Mesodermal cell (in vitro differentiated cells): ENCODE measurements at regions not wholly inside any gene's neighbourhood (a gene's known extent, or its start where the extent isn't known, plus 50 kb on each side); places are given as distances from the start of the nearest gene placed in this dataset.

ENCODE experiments used
- H3K27ac ChIP-seq: 2 replicates; pipeline ENCODE4 v1.7.0; 2013; ENCODE audit warnings: mild to moderate bottlenecking, low read depth, low read length, moderate library complexity; ENCODE audit not compliant: severe bottlenecking
- H3K36me3 ChIP-seq: 2 replicates; pipeline ENCODE4 v1.7.1; 2013; ENCODE audit warnings: mild to moderate bottlenecking, low read length, moderate library complexity; ENCODE audit not compliant: control insufficient read depth, insufficient read depth
- H3K4me1 ChIP-seq: one replicate; pipeline ENCODE4 v1.7.1; 2013; ENCODE audit warnings: mild to moderate bottlenecking, low read length; ENCODE audit not compliant: insufficient read depth, control insufficient read depth, poor library complexity, severe bottlenecking
- H3K4me3 ChIP-seq: 2 replicates; pipeline ENCODE4 v1.7.0; 2013; ENCODE audit warnings: low read length, control low read depth, mild to moderate bottlenecking; ENCODE audit not compliant: insufficient read depth, poor library complexity, severe bottlenecking; ENCODE audit errors: extremely low read depth
- H3K9me3 ChIP-seq: 2 replicates; pipeline ENCODE4 v1.7.1; 2013; ENCODE audit warnings: mild to moderate bottlenecking, low read length, moderate library complexity; ENCODE audit not compliant: control insufficient read depth
- WGBS, 2 experiments: methylation state at CpG; one replicate each; pipeline ENCODE4 v1.1.5; 2013; ENCODE audit warnings: missing lambda C conversion rate in 2 of 2; ENCODE audit not compliant: insufficient coverage in 2 of 2; 5-methylcytosine and 5-hydroxymethylcytosine counted together

DNA sequence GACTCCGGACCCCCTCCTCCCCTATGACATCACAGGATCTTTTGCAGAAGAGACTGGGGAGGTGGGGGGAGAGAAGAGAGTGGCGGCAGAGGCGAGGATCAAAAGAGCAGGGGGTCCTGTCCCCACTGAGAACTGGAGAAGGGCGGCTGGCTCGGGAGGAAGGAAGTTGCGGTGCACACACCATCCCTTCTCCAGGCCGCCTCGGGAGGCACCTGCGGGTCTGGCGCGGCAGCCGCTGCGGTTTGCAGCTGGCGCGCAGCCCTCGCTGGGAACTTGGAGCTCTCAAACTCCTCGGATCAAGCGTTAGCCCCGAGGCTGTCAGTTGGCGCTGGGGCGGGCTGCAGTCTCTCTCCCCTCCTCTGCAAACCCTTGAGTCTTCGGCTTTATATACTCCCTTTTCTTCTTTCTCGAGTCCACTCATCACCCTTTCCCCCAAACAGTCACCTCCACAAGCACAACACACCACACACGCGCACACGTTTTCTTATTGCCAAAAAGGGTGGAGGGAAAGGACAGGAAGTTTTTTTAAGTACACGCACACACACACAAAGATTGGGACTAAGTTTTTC, 180.7 kb downstream of the TBXT start:
- Histone ChIP-seq H3K9me3 (no peaks in the 10 kb centered on the region), H3K27ac (no peak overlapping the region), H3K36me3 (no peaks in the 10 kb centered on the region), H3K4me3 (peak overlapping the region; percentile 30), H3K4me1 (peaks cover 8% of the 10 kb centered on the region)
- WGBS, 2 experiments, result 0 to 2% methylated on average over 11 to 16 of the region's 27 CpGs

DNA sequence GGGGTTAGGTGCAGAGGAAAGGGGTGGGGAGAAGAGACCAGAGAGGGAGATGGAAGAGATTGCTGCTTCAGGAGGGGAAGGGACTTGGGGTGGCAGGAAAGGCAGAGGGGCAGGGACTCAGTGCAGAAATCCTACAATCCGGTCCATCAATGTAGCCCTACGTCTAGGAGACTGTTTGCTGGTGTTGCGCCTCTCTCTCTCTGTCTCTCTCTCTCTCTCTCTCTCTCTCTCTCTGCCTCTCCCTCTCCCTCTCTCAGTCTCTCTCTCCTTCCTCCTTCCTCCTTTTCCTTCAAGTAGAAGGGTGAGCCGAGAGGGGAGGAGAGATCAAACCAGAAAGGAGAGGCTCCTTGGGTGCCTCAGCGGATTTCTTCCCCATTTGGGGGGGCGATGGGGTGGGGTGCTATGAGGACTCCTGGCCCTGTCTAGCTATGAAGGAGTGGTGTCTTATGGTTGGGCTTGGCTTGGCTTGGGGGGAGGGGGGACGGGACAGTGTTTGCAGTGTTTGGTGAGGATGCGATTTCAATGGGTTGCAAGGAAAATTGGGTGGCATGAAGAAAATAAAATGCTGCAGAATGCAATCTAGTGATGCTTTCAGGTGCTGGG, 181.2 kb downstream of the TBXT start:
- Histone ChIP-seq H3K36me3 (no peaks in the 10 kb centered on the region), H3K4me1 (peaks cover 8% of the 10 kb centered on the region), H3K9me3 (no peaks in the 10 kb centered on the region), H3K27ac (no peak overlapping the region), H3K4me3 (no peak overlapping the region)
- WGBS, 2 experiments, result 20 to 23% methylated on average over 4 to 5 of the region's 8 CpGs

DNA sequence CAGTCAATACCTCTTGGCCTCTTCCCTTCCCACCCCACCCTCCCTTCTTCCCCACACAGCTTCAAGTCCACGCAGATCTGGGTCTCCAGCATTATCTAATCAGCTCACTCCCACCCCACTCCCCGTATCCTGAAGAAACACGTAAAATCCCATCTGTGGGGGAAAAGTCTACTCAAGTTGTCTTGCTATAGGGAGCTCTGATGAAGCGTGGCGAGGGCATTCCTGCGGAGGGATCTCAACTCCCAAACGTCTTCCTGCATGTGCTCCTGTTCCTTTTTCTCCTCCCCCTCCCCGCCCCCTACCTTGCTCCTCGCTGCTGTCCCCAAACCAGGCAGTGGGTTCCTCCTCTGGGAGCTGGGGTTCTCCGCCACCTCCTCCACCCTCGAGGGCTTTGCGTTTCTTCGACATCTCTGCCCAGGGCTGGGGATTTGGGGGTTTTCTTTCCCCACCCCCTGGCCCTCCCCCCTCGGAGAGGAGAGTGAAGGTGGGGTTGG, 181.8 kb downstream of the TBXT start:
- no peak overlapping the region for H3K4me3 ChIP-seq

DNA sequence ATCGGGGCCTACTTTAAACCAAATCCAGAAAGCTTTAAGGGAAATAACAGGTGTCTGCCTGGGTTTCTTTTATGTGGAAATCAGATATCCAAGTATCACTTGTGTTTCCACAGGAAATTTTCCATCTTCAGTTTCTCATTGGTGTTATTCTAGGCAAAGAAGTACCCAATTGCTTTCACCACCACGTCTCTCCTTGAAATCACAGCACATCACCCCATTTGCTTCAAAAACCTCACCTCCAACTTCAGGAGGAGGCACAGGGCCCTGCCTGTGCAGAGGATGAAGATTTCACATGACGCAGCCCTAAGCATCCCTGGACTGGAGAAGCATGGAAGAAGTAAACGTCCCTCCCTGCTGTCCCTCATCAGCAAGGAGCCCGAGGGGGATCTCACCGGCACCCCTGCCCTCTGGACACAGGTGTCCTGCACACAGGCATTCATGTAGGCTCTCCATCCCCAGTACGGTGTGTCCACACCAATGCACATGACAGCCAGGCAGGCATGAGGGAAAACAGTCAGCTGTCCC, 182.3 kb downstream of the TBXT start:
- Histone ChIP-seq H3K4me3 (no peak overlapping the region), H3K9me3 (no peaks in the 10 kb centered on the region), H3K27ac (no peak overlapping the region), H3K4me1 (peaks cover 8% of the 10 kb centered on the region), H3K36me3 (no peaks in the 10 kb centered on the region)
- 67 to 80% methylated on average over 5 to 6 of the region's 7 CpGs for WGBS, 2 experiments

More for the DNA sequence above, 181.8 kb downstream of the TBXT start:
- no peaks in the 10 kb centered on the region for H3K36me3 ChIP-seq
- no peak overlapping the region for H3K27ac ChIP-seq
- 12 to 20% methylated on average over 5 of the region's 14 CpGs for WGBS, 2 experiments
- peaks cover 8% of the 10 kb centered on the region for H3K4me1 ChIP-seq
- H3K9me3 ChIP-seq, result no peaks in the 10 kb centered on the region

- no peaks in the 10 kb centered on the region for H3K36me3 ChIP-seq
- H3K27ac ChIP-seq, result no peak overlapping the region
- 77 to 88% methylated on average over 9 to 10 of the region's 11 CpGs for WGBS, 2 experiments
- no peaks in the 10 kb centered on the region for H3K9me3 ChIP-seq
- no peak overlapping the region for H3K4me3 ChIP-seq
- H3K4me1 ChIP-seq, result peaks cover 8% of the 10 kb centered on the region
These were observed 182.8 kb downstream of the TBXT start for GRCh38 chr6:165984729-165985275.

GRCh38 chr6:165983112-165984072, 184.3 kb downstream of the TBXT start:
- WGBS, 2 experiments, result 87 to 96% methylated on average over 3 to 8 of the region's 9 CpGs

GRCh38 chr6:165978476-165978875, 189.2 kb downstream of the TBXT start:
- H3K9me3 ChIP-seq, result no peaks in the 10 kb centered on the region
- no peak overlapping the region for H3K4me3 ChIP-seq
- H3K27ac ChIP-seq, result no peak overlapping the region
- WGBS, 2 experiments, result 74 to 94% methylated on average over 2 to 3 of the region's 3 CpGs
- no peaks in the 10 kb centered on the region for H3K36me3 ChIP-seq
- no peaks in the 10 kb centered on the region for H3K4me1 ChIP-seq

More at GRCh38 chr6:165983112-165984072, 184.3 kb downstream of the TBXT start:
- Histone ChIP-seq H3K4me3 (no peak overlapping the region), H3K4me1 (peaks cover 1% of the 10 kb centered on the region), H3K27ac (no peak overlapping the region), H3K36me3 (no peaks in the 10 kb centered on the region), H3K9me3 (no peaks in the 10 kb centered on the region)

GRCh38 chr6:165976684-165977083, 191.0 kb downstream of the TBXT start:
- Histone ChIP-seq H3K4me1 (no peaks in the 10 kb centered on the region), H3K4me3 (no peak overlapping the region), H3K9me3 (no peaks in the 10 kb centered on the region), H3K36me3 (no peaks in the 10 kb centered on the region), H3K27ac (no peak overlapping the region)
- WGBS, 2 experiments, result 83 to 84% methylated on average over 4 to 6 of the region's 7 CpGs

DNA sequence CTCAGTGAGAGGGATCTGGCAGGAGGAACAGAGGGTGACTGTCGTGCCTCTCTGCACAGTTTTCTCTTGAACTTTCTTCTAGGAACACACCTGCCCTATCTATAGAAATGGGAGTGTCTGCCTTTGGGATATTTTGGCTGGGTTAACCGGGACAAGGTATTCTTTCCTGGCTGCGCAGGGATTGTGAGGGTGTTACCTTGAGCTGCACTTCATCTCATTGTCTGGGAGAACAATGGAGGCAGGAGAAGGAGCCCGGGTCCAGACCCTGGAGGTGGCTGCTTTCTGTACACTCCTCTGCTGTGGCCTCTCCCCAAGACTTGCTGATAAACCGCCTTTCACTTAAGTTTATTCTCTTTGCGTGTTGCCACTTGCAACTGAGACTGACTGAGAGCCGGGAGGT, 192.8 kb downstream of the TBXT start:
- no peaks in the 10 kb centered on the region for H3K36me3 ChIP-seq
- no peaks in the 10 kb centered on the region for H3K4me1 ChIP-seq
- no peak overlapping the region for H3K27ac ChIP-seq
- 88 to 89% methylated on average over 5 to 6 of the region's 7 CpGs for WGBS, 2 experiments
- no peak overlapping the region for H3K4me3 ChIP-seq
- no peaks in the 10 kb centered on the region for H3K9me3 ChIP-seq

DNA sequence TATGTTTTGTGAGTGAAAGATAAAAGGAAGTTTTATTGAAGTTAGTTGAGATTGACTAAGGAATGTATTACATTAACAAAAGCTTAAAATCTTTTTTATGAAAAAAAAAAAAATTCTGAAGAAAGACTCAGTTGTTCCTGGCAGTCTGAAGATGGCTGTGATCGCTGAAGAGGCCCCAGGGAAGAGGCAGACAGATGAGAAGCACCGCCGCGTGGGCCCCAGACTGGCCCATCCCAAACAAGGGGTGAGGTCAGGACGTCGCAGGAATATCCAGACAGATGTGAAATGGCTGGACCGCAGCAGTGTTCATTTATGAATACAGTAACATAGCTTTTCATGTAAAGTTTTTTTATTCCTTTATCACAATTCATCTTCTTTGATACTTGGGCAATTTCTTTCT, 194.2 kb downstream of the TBXT start:
- whole genome bisulfite sequencing, 2 experiments, result 90 to 92% methylated on average over 4 of the region's 7 CpGs

More for the DNA sequence above, 194.2 kb downstream of the TBXT start:
- no peaks in the 10 kb centered on the region for H3K4me1 ChIP-seq
- no peak overlapping the region for H3K27ac ChIP-seq
- H3K36me3 ChIP-seq, result no peaks in the 10 kb centered on the region
- no peak overlapping the region for H3K4me3 ChIP-seq
- no peaks in the 10 kb centered on the region for H3K9me3 ChIP-seq
